Muscle layer of colon (tissue), 2 donors: ENCODE measurements at regions not wholly inside any gene's neighbourhood (a gene's known extent, or its start where the extent isn't known, plus 50 kb on each side); places are given as distances from the start of the nearest gene placed in this dataset.

Source experiments
- H3K27ac ChIP-seq: one replicate; pipeline ENCODE4 v1.7.0; 2013; ENCODE audit warnings: low read depth, mild to moderate bottlenecking, low read length, moderate library complexity
- H3K27me3 ChIP-seq, 2 donors: one replicate each; pipeline ENCODE4 v1.7.0; 2013; ENCODE audit warnings: low read length in 2 of 2, mild to moderate bottlenecking in 2 of 2; ENCODE audit not compliant: insufficient read depth in 2 of 2, control insufficient read depth in 1 of 2
- H3K36me3 ChIP-seq: one replicate; pipeline ENCODE4 v1.7.0; 2013; ENCODE audit warnings: mild to moderate bottlenecking, low read length; ENCODE audit not compliant: insufficient read depth
- H3K4me1 ChIP-seq: one replicate; pipeline ENCODE4 v1.7.0; 2013; ENCODE audit warnings: mild to moderate bottlenecking, low read length; ENCODE audit not compliant: insufficient read depth
- H3K4me3 ChIP-seq, 2 donors: one replicate each; pipeline ENCODE4 v1.7.0; 2013; ENCODE audit warnings: low read length in 2 of 2, low read depth in 1 of 2, mild to moderate bottlenecking in 1 of 2, moderate library complexity in 1 of 2
- H3K9ac ChIP-seq: one replicate; pipeline ENCODE4 v1.7.0; 2013; ENCODE audit warnings: low read length
- H3K9me3 ChIP-seq: one replicate; pipeline ENCODE4 v1.7.0; 2013; ENCODE audit warnings: mild to moderate bottlenecking, low read length
- donor health status: abdominal sarcoma.
- donor health status: Adenocarcinoma of cecum.

GRCh38 chr2:200247494-200247893, 59.0 kb upstream of the SPATS2L start:
- no peak overlapping the region for H3K4me3 ChIP-seq
- no peaks in the 10 kb centered on the region for H3K36me3 ChIP-seq
- H3K27me3 ChIP-seq = no peaks in the 10 kb centered on the region
- H3K4me1 ChIP-seq = peaks cover 2% of the 10 kb centered on the region
- no peak overlapping the region for H3K27ac ChIP-seq
- no peak overlapping the region for H3K9ac ChIP-seq
- H3K9me3 ChIP-seq = no peaks in the 10 kb centered on the region

- Histone ChIP-seq H3K9me3 (no peaks in the 10 kb centered on the region), H3K9ac (no peak overlapping the region), H3K4me3 (no peak overlapping the region), H3K27me3 (no peaks in the 10 kb centered on the region), H3K27ac (no peak overlapping the region), H3K4me1 (peaks cover 6% of the 10 kb centered on the region), H3K36me3 (no peaks in the 10 kb centered on the region)
These were observed 54.0 kb upstream of the SPATS2L start for GRCh38 chr2:200252265-200253067.

- no peaks in the 10 kb centered on the region for H3K9me3 ChIP-seq
- no peaks in the 10 kb centered on the region for H3K27me3 ChIP-seq
- H3K36me3 ChIP-seq = no peaks in the 10 kb centered on the region
- no peak overlapping the region for H3K4me3 ChIP-seq
- H3K27ac ChIP-seq = no peak overlapping the region
- H3K4me1 ChIP-seq = peaks cover 6% of the 10 kb centered on the region
- H3K9ac ChIP-seq = no peak overlapping the region
These were observed 52.9 kb upstream of the SPATS2L start for GRCh38 chr2:200253639-200254038.

GRCh38 chr2:200254773-200255172, 51.7 kb upstream of the SPATS2L start:
- Histone ChIP-seq H3K36me3 (no peaks in the 10 kb centered on the region), H3K27ac (no peak overlapping the region), H3K4me1 (peaks cover 6% of the 10 kb centered on the region), H3K9ac (no peak overlapping the region), H3K9me3 (no peaks in the 10 kb centered on the region), H3K4me3 (no peak overlapping the region), H3K27me3 (no peaks in the 10 kb centered on the region)

GRCh38 chr2:200255549-200255948, 50.9 kb upstream of the SPATS2L start:
- H3K27ac ChIP-seq = no peak overlapping the region
- H3K36me3 ChIP-seq = no peaks in the 10 kb centered on the region
- peaks cover 6% of the 10 kb centered on the region for H3K4me1 ChIP-seq
- H3K27me3 ChIP-seq = no peaks in the 10 kb centered on the region
- H3K9ac ChIP-seq = no peak overlapping the region
- H3K9me3 ChIP-seq = no peaks in the 10 kb centered on the region
- no peak overlapping the region for H3K4me3 ChIP-seq
